ENCODE measurements at regions not wholly inside any gene's neighbourhood (a gene's known extent, or its start where the extent isn't known, plus 50 kb on each side); places are given as distances from the start of the nearest gene placed in this dataset. TPM values are rescaled to one million over a fixed set of nuclear protein-coding genes. Genes with fewer than 3 reads are reported as not detected.
"Not testable (repeated sequence)": the region's sequence is repeated elsewhere in the genome, so short reads cannot be mapped to it uniquely, and the experiment has no call there.

GRCh38 chr11:67731583-67731982 lies 57.2 kb upstream of the ALDH3B2 start:
- Histone ChIP-seq H3K9me3 (no peaks in the 10 kb centered on the region), H3K4me1 (ENCODE audit: insufficient read depth) (no peaks in the 10 kb centered on the region), H3K4me3 (no peak overlapping the region), H3K27ac (no peak overlapping the region), H3K27me3 (no peaks in the 10 kb centered on the region), H3K36me3 (no peaks in the 10 kb centered on the region)
- intact Hi-C loops (cut with DNase I), result no loop called here
- no peak for DNase-seq
- TF ChIP-seq POLR2A (IDR thresholded peaks at IDR 0.05), result no peak
- TF ChIP-seq, protein P1, sequence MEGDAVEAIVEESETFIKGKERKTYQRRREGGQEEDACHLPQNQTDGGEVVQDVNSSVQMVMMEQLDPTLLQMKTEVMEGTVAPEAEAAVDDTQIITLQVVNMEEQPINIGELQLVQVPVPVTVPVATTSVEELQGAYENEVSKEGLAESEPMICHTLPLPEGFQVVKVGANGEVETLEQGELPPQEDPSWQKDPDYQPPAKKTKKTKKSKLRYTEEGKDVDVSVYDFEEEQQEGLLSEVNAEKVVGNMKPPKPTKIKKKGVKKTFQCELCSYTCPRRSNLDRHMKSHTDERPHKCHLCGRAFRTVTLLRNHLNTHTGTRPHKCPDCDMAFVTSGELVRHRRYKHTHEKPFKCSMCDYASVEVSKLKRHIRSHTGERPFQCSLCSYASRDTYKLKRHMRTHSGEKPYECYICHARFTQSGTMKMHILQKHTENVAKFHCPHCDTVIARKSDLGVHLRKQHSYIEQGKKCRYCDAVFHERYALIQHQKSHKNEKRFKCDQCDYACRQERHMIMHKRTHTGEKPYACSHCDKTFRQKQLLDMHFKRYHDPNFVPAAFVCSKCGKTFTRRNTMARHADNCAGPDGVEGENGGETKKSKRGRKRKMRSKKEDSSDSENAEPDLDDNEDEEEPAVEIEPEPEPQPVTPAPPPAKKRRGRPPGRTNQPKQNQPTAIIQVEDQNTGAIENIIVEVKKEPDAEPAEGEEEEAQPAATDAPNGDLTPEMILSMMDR (IDR thresholded peaks at IDR 0.05), result no peak
- WGBS, 3 donors, result 17 to 40% (median 37%) methylated on average over 11 to 14 of the region's 14 CpGs

DNA sequence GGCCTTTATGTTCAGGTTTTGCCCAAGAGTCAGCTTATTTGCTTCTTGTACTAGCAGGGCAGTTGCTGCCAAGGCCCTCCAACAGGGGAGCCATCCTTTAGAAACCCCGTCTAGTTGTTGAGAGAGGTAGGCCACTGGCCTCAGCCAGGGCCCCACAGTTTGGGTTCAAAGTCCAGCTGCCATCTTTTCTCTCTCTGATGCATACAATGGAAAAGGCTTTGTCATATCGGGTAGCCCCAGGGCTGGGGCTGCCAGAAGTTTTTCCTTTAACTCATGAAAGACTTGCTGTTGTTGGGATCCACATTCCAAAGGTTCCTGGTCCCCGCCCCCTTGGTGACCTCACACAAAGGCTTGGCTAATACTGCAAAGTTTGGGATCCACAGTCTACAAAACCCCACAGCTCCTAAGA lies 53.7 kb upstream of the ALDH3B2 start:
- intact Hi-C loops (cut with DNase I); H3K9me3 ChIP-seq; H3K36me3 ChIP-seq; H3K4me1 ChIP-seq (ENCODE audit: insufficient read depth); H3K27me3 ChIP-seq; H3K4me3 ChIP-seq; DNase-seq; H3K27ac ChIP-seq: not testable (repeated sequence)
- WGBS, 3 donors, result 61 to 79% (median 63%) methylated on average over 3 of the region's 3 CpGs

- H3K4me1 ChIP-seq (ENCODE audit: insufficient read depth); H3K36me3 ChIP-seq; H3K4me3 ChIP-seq; intact Hi-C loops (cut with DNase I); H3K27me3 ChIP-seq; H3K27ac ChIP-seq; H3K9me3 ChIP-seq; DNase-seq: not testable (repeated sequence)
- 71 to 74% (median 73%) methylated on average over 19 of the region's 19 CpGs for WGBS, 3 donors
Measured at GRCh38 chr11:67727066-67728040, 52.9 kb upstream of the ALDH3B2 start.

Small RNA genes lying in the stretch of these regions (small RNA-seq; reads per million reads assigned to genes)
- gene AP003385.4 (not detected), gene AP003716.2 (not detected), gene RNU6-46P (not detected)
